Naive thymus-derived CD4-positive, alpha-beta T cell (primary cell): ENCODE measurements at regions not wholly inside any gene's neighbourhood (a gene's known extent, or its start where the extent isn't known, plus 50 kb on each side); places are given as distances from the start of the nearest gene placed in this dataset.

Experiments used
- ATAC-seq: fragments of 150-1000 bp; cut with Tn5 transposase; 2 replicates; pipeline ENCODE4 v1.10.0; 2021; ENCODE audit warnings: mild to moderate bottlenecking, moderate library complexity
- CTCF ChIA-PET: fragments of 350-600 bp; sonication (Branson Sonifier 250); formaldehyde crosslinking; loops from one replicate; lab custom pipeline; 2021; ENCODE audit warnings: antibody characterized with exemption; lab: Charles Lee
- POLR2A ChIA-PET: fragments of 350-600 bp; sonication (Branson Sonifier 250); formaldehyde crosslinking; loops from one replicate; lab custom pipeline; 2021; ENCODE audit warnings: antibody characterized with exemption, inconsistent platforms; lab: Charles Lee
- DNase-seq, 9 donors: peaks; one replicate each; pipeline versions ENCODE4 v3.0.0 to v3.0.0-alpha.2; 2020 to 2022; ENCODE audit warnings: mixed read lengths in 1 of 9
- H3K27ac ChIP-seq: one replicate; pipeline ENCODE4 v1.7.0; 2013; ENCODE audit warnings: mild to moderate bottlenecking, low read depth, low read length, moderate library complexity
- H3K27me3 ChIP-seq, 2 donors: one replicate each; pipeline ENCODE4 v1.7.0; 2013; ENCODE audit warnings: low read length in 2 of 2, mild to moderate bottlenecking in 2 of 2, moderate library complexity in 2 of 2; ENCODE audit not compliant: control insufficient read depth in 2 of 2, insufficient read depth in 2 of 2
- H3K36me3 ChIP-seq, 3 experiments: 1 replicate in 2 of 3; 2 replicates in 1 of 3; pipeline ENCODE4 v1.7.0; 2013; ENCODE audit warnings: low read length in 3 of 3, mild to moderate bottlenecking in 3 of 3, moderate library complexity in 1 of 3; ENCODE audit not compliant: insufficient read depth in 3 of 3, control insufficient read depth in 2 of 3
- H3K4me1 ChIP-seq, 2 donors: one replicate each; pipeline ENCODE4 v1.7.0; 2013; ENCODE audit warnings: low read length in 2 of 2, mild to moderate bottlenecking in 2 of 2, moderate library complexity in 1 of 2; ENCODE audit not compliant: control insufficient read depth in 2 of 2, insufficient read depth in 2 of 2
- H3K4me3 ChIP-seq: 2 replicates; pipeline ENCODE4 v1.7.0; 2013; ENCODE audit warnings: mild to moderate bottlenecking, low read length
- H3K9me3 ChIP-seq, 3 experiments: 1 replicate in 2 of 3; 2 replicates in 1 of 3; pipeline ENCODE4 v1.7.0; 2013; ENCODE audit warnings: low read length in 3 of 3; ENCODE audit not compliant: control insufficient read depth in 2 of 3
- H3K27ac Mint-ChIP-seq, 9 donors: one replicate each; pipeline ENCODE4 v1.8.0; 2020 to 2022; ENCODE audit warnings: mixed read lengths in 9 of 9, mild to moderate bottlenecking in 8 of 9, moderate library complexity in 5 of 9, inconsistent platforms in 2 of 9
- H3K27me3 Mint-ChIP-seq, 5 donors: one replicate each; pipeline ENCODE4 v1.8.0; 2021 to 2022; ENCODE audit warnings: mixed read lengths in 5 of 5, mild to moderate bottlenecking in 1 of 5
- H3K36me3 Mint-ChIP-seq, 5 donors: one replicate each; pipeline ENCODE4 v1.8.0; 2020 to 2022; ENCODE audit warnings: mixed read lengths in 5 of 5, mild to moderate bottlenecking in 3 of 5, inconsistent platforms in 1 of 5
- H3K4me1 Mint-ChIP-seq, 7 donors: one replicate each; pipeline ENCODE4 v1.8.0; 2020 to 2022; ENCODE audit warnings: mixed read lengths in 7 of 7, mild to moderate bottlenecking in 3 of 7, inconsistent platforms in 1 of 7
- H3K4me3 Mint-ChIP-seq, 10 donors: one replicate each; pipeline ENCODE4 v1.8.0; 2020 to 2022; ENCODE audit warnings: mild to moderate bottlenecking in 10 of 10, mixed read lengths in 10 of 10, moderate library complexity in 6 of 10, inconsistent platforms in 2 of 10
- H3K9me3 Mint-ChIP-seq, 11 donors: one replicate each; pipeline ENCODE4 v1.8.0; 2020 to 2022; ENCODE audit warnings: mixed read lengths in 11 of 11, mild to moderate bottlenecking in 4 of 11, inconsistent platforms in 1 of 11, moderate library complexity in 1 of 11
- intact Hi-C, 2 donors: fragments of 100-400 bp; cut with micrococcal nuclease; formaldehyde crosslinking; loops; one replicate each; pipeline ENCODE4 v1.15.1; 2023

- Histone ChIP-seq H3K4me1 (no peaks in the 10 kb centered on the region), H3K27me3 (no peaks in the 10 kb centered on the region), H3K9me3 (no peaks in the 10 kb centered on the region), H3K36me3 (no peaks in the 10 kb centered on the region), H3K27ac (no peak overlapping the region), H3K4me3 (no peak overlapping the region)
- Mint-ChIP-seq H3K27ac (no peak overlapping the region), H3K4me3 (no peak overlapping the region), H3K4me1 (no peaks in the 10 kb centered on the region), H3K27me3 (no peaks in the 10 kb centered on the region), H3K36me3 (no peaks in the 10 kb centered on the region), H3K9me3 (peaks cover 0 to 16% (median 0%) of the 10 kb centered on the region in 11 donors)
- no peak for ATAC-seq
- CTCF ChIA-PET, result no interaction called here
- POLR2A ChIA-PET, result no interaction called here
- no peak for DNase-seq
- intact Hi-C loops, result no loop called here
Observed at GRCh38 chr2:193738892-193739291, 1544.2 kb upstream of the TMEFF2 start.

GRCh38 chr2:193712912-193713311 lies 1518.2 kb upstream of the TMEFF2 start:
- Mint-ChIP-seq H3K4me1 (no peaks in the 10 kb centered on the region), H3K27me3 (no peaks in the 10 kb centered on the region)

GRCh38 chr2:193703411-193703810 lies 1508.7 kb upstream of the TMEFF2 start:
- Histone ChIP-seq H3K27ac (no peak overlapping the region), H3K36me3 (no peaks in the 10 kb centered on the region), H3K27me3 (no peaks in the 10 kb centered on the region), H3K4me1 (no peaks in the 10 kb centered on the region), H3K4me3 (no peak overlapping the region), H3K9me3 (no peaks in the 10 kb centered on the region)
- H3K36me3 Mint-ChIP-seq, result no peaks in the 10 kb centered on the region
- intact Hi-C loops, result no loop called here
- ChIA-PET POLR2A (no interaction called here), CTCF (no interaction called here)
- ATAC-seq, result no peak
- H3K27me3 Mint-ChIP-seq, result no peaks in the 10 kb centered on the region
- no peak overlapping the region for H3K27ac Mint-ChIP-seq
- peaks cover 0 to 5% (median 0%) of the 10 kb centered on the region in 11 donors for H3K9me3 Mint-ChIP-seq
- no peak overlapping the region for H3K4me3 Mint-ChIP-seq
- H3K4me1 Mint-ChIP-seq, result no peaks in the 10 kb centered on the region
- no peak for DNase-seq

More at GRCh38 chr2:193712912-193713311, 1518.2 kb upstream of the TMEFF2 start:
- Histone ChIP-seq H3K27me3 (no peaks in the 10 kb centered on the region), H3K9me3 (no peaks in the 10 kb centered on the region), H3K36me3 (no peaks in the 10 kb centered on the region), H3K27ac (no peak overlapping the region), H3K4me1 (no peaks in the 10 kb centered on the region), H3K4me3 (no peak overlapping the region)
- POLR2A ChIA-PET, result no interaction called here
- DNase-seq, result no peak
- peaks cover 0 to 12% (median 1%) of the 10 kb centered on the region in 11 donors for H3K9me3 Mint-ChIP-seq
- intact Hi-C loops, result no loop called here
- no peak overlapping the region for H3K4me3 Mint-ChIP-seq
- CTCF ChIA-PET, result no interaction called here
- ATAC-seq, result no peak
- H3K27ac Mint-ChIP-seq, result no peak overlapping the region
- no peaks in the 10 kb centered on the region for H3K36me3 Mint-ChIP-seq

GRCh38 chr2:193701484-193701883 lies 1506.8 kb upstream of the TMEFF2 start:
- no peak overlapping the region for H3K4me3 ChIP-seq
- intact Hi-C loops, result no loop called here
- no peaks in the 10 kb centered on the region for H3K4me1 Mint-ChIP-seq
- POLR2A ChIA-PET, result no interaction called here
- H3K9me3 ChIP-seq, result no peaks in the 10 kb centered on the region
- no peaks in the 10 kb centered on the region for H3K36me3 Mint-ChIP-seq
- H3K27me3 Mint-ChIP-seq, result no peaks in the 10 kb centered on the region
- no peaks in the 10 kb centered on the region for H3K36me3 ChIP-seq
- no peak overlapping the region for H3K27ac ChIP-seq
- H3K4me1 ChIP-seq, result no peaks in the 10 kb centered on the region
- ATAC-seq (no peak), DNase-seq (no peak)
- CTCF ChIA-PET, result no interaction called here
- peaks cover 0 to 3% (median 0%) of the 10 kb centered on the region in 11 donors for H3K9me3 Mint-ChIP-seq
- no peak overlapping the region for H3K4me3 Mint-ChIP-seq
- H3K27ac Mint-ChIP-seq, result no peak overlapping the region
- H3K27me3 ChIP-seq, result no peaks in the 10 kb centered on the region

- no peak for DNase-seq
- intact Hi-C loops, result no loop called here
- ChIA-PET POLR2A (no interaction called here), CTCF (no interaction called here)
- Histone ChIP-seq H3K27me3 (no peaks in the 10 kb centered on the region), H3K4me3 (no peak overlapping the region), H3K9me3 (no peaks in the 10 kb centered on the region), H3K36me3 (no peaks in the 10 kb centered on the region), H3K4me1 (no peaks in the 10 kb centered on the region), H3K27ac (no peak overlapping the region)
- peaks cover 0 to 4% (median 0%) of the 10 kb centered on the region in 5 donors for H3K27me3 Mint-ChIP-seq
- H3K27ac Mint-ChIP-seq, result no peak overlapping the region
- no peak overlapping the region for H3K4me3 Mint-ChIP-seq
- H3K9me3 Mint-ChIP-seq, result peaks cover 0 to 3% (median 0%) of the 10 kb centered on the region in 11 donors
- H3K4me1 Mint-ChIP-seq, result no peaks in the 10 kb centered on the region
- H3K36me3 Mint-ChIP-seq, result no peaks in the 10 kb centered on the region
- ATAC-seq, result no peak
Observed at GRCh38 chr2:193695367-193695766, 1500.6 kb upstream of the TMEFF2 start.

GRCh38 chr2:193693758-193694157 lies 1499.0 kb upstream of the TMEFF2 start:
- CTCF ChIA-PET, result no interaction called here
- intact Hi-C loops, result no loop called here
- H3K9me3 Mint-ChIP-seq, result peaks cover 0 to 3% (median 0%) of the 10 kb centered on the region in 11 donors
- Histone ChIP-seq H3K9me3 (no peaks in the 10 kb centered on the region), H3K27ac (no peak overlapping the region), H3K36me3 (no peaks in the 10 kb centered on the region), H3K27me3 (no peaks in the 10 kb centered on the region), H3K4me1 (no peaks in the 10 kb centered on the region), H3K4me3 (no peak overlapping the region)
- no peak for ATAC-seq
- no peaks in the 10 kb centered on the region for H3K36me3 Mint-ChIP-seq
- no peaks in the 10 kb centered on the region for H3K4me1 Mint-ChIP-seq
- H3K27me3 Mint-ChIP-seq, result peaks cover 0 to 4% (median 0%) of the 10 kb centered on the region in 5 donors
- no peak for DNase-seq
- no peak overlapping the region for H3K4me3 Mint-ChIP-seq
- POLR2A ChIA-PET, result no interaction called here
- no peak overlapping the region for H3K27ac Mint-ChIP-seq

- peaks cover 0 to 4% (median 0%) of the 10 kb centered on the region in 5 donors for H3K27me3 Mint-ChIP-seq
- POLR2A ChIA-PET, result no interaction called here
- intact Hi-C loops, result no loop called here
Observed at GRCh38 chr2:193690572-193690971, 1495.8 kb upstream of the TMEFF2 start.

More at GRCh38 chr2:193690572-193690971, 1495.8 kb upstream of the TMEFF2 start:
- H3K4me1 Mint-ChIP-seq, result no peaks in the 10 kb centered on the region
- Histone ChIP-seq H3K9me3 (no peaks in the 10 kb centered on the region), H3K27me3 (no peaks in the 10 kb centered on the region), H3K36me3 (no peaks in the 10 kb centered on the region), H3K27ac (no peak overlapping the region), H3K4me1 (no peaks in the 10 kb centered on the region), H3K4me3 (no peak overlapping the region)
- no peak overlapping the region for H3K4me3 Mint-ChIP-seq
- no peaks in the 10 kb centered on the region for H3K36me3 Mint-ChIP-seq
- H3K27ac Mint-ChIP-seq, result no peak overlapping the region
- ATAC-seq, result no peak
- CTCF ChIA-PET, result no interaction called here
- DNase-seq, result no peak
- H3K9me3 Mint-ChIP-seq, result peaks cover 0 to 3% (median 0%) of the 10 kb centered on the region in 11 donors
